ENCODE measurements at regions not wholly inside any gene's neighbourhood (a gene's known extent, or its start where the extent isn't known, plus 50 kb on each side); places are given as distances from the start of the nearest gene placed in this dataset.
"Not testable (repeated sequence)": the region's sequence is repeated elsewhere in the genome, so short reads cannot be mapped to it uniquely, and the experiment has no call there.

GRCh38 chr17:64729201-64729600 lies 67.1 kb upstream of the SMURF2 start:
- BruUV-seq (replicated peaks): no TSS peak
- Histone ChIP-seq H3K9me2 (ENCODE audit: insufficient read depth, low read length) (no peaks in the 10 kb centered on the region), H2AFZ (ENCODE audit: low read length) (no peak overlapping the region), H3K4me1 (ENCODE audit: insufficient read depth, low read length, poor library complexity, severe bottlenecking) (no peaks in the 10 kb centered on the region), H3K36me3 (ENCODE audit: insufficient read depth, low read length) (no peaks in the 10 kb centered on the region), H3K27ac (ENCODE audit: low read depth, low read length, poor library complexity, severe bottlenecking) (no peak overlapping the region), H3K4me2 (ENCODE audit: low read length) (no peak overlapping the region), H4K20me1 (ENCODE audit: insufficient read depth, low read length) (no peaks in the 10 kb centered on the region), H3K4me3 (ENCODE audit: low read depth, low read length, poor library complexity, severe bottlenecking) (no peak overlapping the region), H3K79me2 (ENCODE audit: insufficient read depth, low read depth, low read length) (no peaks in the 10 kb centered on the region), H3K9me3 (ENCODE audit: low read length) (no peaks in the 10 kb centered on the region)
- ChIA-PET CTCF (ENCODE audit: unreplicated experiment) (no interaction called here), POLR2A (no interaction called here)
- TF ChIP-seq CTCF (conservative IDR thresholded peaks at IDR 0.05; ENCODE audit: low read length) (no peak), EZH2phosphoT487 (IDR thresholded peaks at IDR 0.05; ENCODE audit: borderline replicate concordance, low read depth, low read length) (no peak)
- no peak for DNase-seq (ENCODE audit: low spot score)
- intact Hi-C loops (cut with micrococcal nuclease; ENCODE audit: unreplicated experiment): no loop called here

GRCh38 chr17:64728041-64728695 lies 66.1 kb upstream of the SMURF2 start:
- no peak for DNase-seq (ENCODE audit: low spot score)

GRCh38 chr17:64726025-64726424 lies 63.9 kb upstream of the SMURF2 start:
- H3K36me3 ChIP-seq (ENCODE audit: insufficient read depth, low read length); H3K4me2 ChIP-seq (ENCODE audit: low read length); DNase-seq (ENCODE audit: low spot score); H3K4me3 ChIP-seq (ENCODE audit: low read depth, low read length, poor library complexity, severe bottlenecking); H2AFZ ChIP-seq (ENCODE audit: low read length); intact Hi-C loops (cut with micrococcal nuclease; ENCODE audit: unreplicated experiment); H3K9me2 ChIP-seq (ENCODE audit: insufficient read depth, low read length); BruUV-seq (replicated peaks); H3K4me1 ChIP-seq (ENCODE audit: insufficient read depth, low read length, poor library complexity, severe bottlenecking); H3K27ac ChIP-seq (ENCODE audit: low read depth, low read length, poor library complexity, severe bottlenecking); H4K20me1 ChIP-seq (ENCODE audit: insufficient read depth, low read length); H3K79me2 ChIP-seq (ENCODE audit: insufficient read depth, low read depth, low read length); CTCF ChIA-PET (ENCODE audit: unreplicated experiment); H3K9me3 ChIP-seq (ENCODE audit: low read length): not testable (repeated sequence)
- POLR2A ChIA-PET: interaction anchor here (0.6 kb wide), 1 partner anchor 11 kb away, joined by 3 read pairs; no protein-coding TSS in a partner anchor

More at GRCh38 chr17:64728041-64728695, 66.1 kb upstream of the SMURF2 start:
- TF ChIP-seq EZH2phosphoT487 (IDR thresholded peaks at IDR 0.05; ENCODE audit: borderline replicate concordance, low read depth, low read length): no peak
- Histone ChIP-seq H3K79me2 (ENCODE audit: insufficient read depth, low read depth, low read length) (no peaks in the 10 kb centered on the region), H2AFZ (ENCODE audit: low read length) (no peak overlapping the region), H3K4me3 (ENCODE audit: low read depth, low read length, poor library complexity, severe bottlenecking) (no peak overlapping the region), H3K4me2 (ENCODE audit: low read length) (no peak overlapping the region), H3K4me1 (ENCODE audit: insufficient read depth, low read length, poor library complexity, severe bottlenecking) (no peaks in the 10 kb centered on the region), H3K9me2 (ENCODE audit: insufficient read depth, low read length) (no peaks in the 10 kb centered on the region), H4K20me1 (ENCODE audit: insufficient read depth, low read length) (no peaks in the 10 kb centered on the region), H3K9me3 (ENCODE audit: low read length) (no peaks in the 10 kb centered on the region), H3K36me3 (ENCODE audit: insufficient read depth, low read length) (no peaks in the 10 kb centered on the region), H3K27ac (ENCODE audit: low read depth, low read length, poor library complexity, severe bottlenecking) (no peak overlapping the region)
- no TSS peak for BruUV-seq (replicated peaks)
- CTCF ChIA-PET (ENCODE audit: unreplicated experiment): no interaction called here
- intact Hi-C loops (cut with micrococcal nuclease; ENCODE audit: unreplicated experiment): no loop called here
- POLR2A ChIA-PET: no interaction called here

- not testable (repeated sequence) for H2AFZ ChIP-seq (ENCODE audit: low read length); H3K4me2 ChIP-seq (ENCODE audit: low read length); BruUV-seq (replicated peaks)
Measured at GRCh38 chr17:64724246-64724645, 62.1 kb upstream of the SMURF2 start.

More at GRCh38 chr17:64724246-64724645, 62.1 kb upstream of the SMURF2 start:
- POLR2A ChIA-PET; intact Hi-C loops (cut with micrococcal nuclease; ENCODE audit: unreplicated experiment); H3K9me3 ChIP-seq (ENCODE audit: low read length); CTCF ChIA-PET (ENCODE audit: unreplicated experiment); H3K27ac ChIP-seq (ENCODE audit: low read depth, low read length, poor library complexity, severe bottlenecking); H3K4me1 ChIP-seq (ENCODE audit: insufficient read depth, low read length, poor library complexity, severe bottlenecking); H4K20me1 ChIP-seq (ENCODE audit: insufficient read depth, low read length); H3K36me3 ChIP-seq (ENCODE audit: insufficient read depth, low read length); DNase-seq (ENCODE audit: low spot score); H3K79me2 ChIP-seq (ENCODE audit: insufficient read depth, low read depth, low read length); H3K4me3 ChIP-seq (ENCODE audit: low read depth, low read length, poor library complexity, severe bottlenecking); H3K9me2 ChIP-seq (ENCODE audit: insufficient read depth, low read length): not testable (repeated sequence)
